ENCODE measurements at regions not wholly inside any gene's neighbourhood (a gene's known extent, or its start where the extent isn't known, plus 50 kb on each side); places are given as distances from the start of the nearest gene placed in this dataset.

DNA sequence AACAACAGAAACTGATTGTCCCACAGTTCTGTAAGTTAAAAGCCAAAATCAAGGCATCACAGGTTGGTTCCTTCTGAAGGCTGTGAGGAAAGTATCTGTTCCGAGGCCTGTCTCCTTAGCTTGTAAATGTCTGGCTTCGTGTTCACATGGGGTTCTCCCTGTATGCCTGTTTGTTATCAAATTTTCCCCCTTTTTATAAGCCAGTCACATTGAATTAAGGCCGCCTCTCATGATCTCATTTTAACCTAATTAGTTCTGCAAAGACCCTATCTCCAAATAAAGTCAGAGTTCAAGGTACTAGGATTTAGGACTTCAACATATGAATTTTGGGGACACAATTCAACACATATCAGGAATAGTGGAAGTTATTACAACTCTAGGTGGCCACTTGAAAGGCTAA lies 331.5 kb downstream of the PIK3R1 start:
- Histone ChIP-seq H3K27ac (ENCODE audit: low read depth in 2 of 2, low read length in 1 of 2) (peak overlapping the region in 1 of 2 experiments; percentile 47; a peak in 2 of 4 replicates), H3K4me2 (no peak overlapping the region), H2AFZ (ENCODE audit: low read depth) (no peak overlapping the region), H3K79me2 (ENCODE audit: insufficient read depth) (no peaks in the 10 kb centered on the region), H3K4me1 (ENCODE audit: control insufficient read depth in 1 of 2, insufficient read depth in 2 of 2, low read depth in 1 of 2, low read length in 1 of 2) (peaks cover 2 to 21% of the 10 kb centered on the region in 2 experiments), H3K9me3 (no peaks in the 10 kb centered on the region), H3K9me2 (no peaks in the 10 kb centered on the region), H3K9ac (no peak overlapping the region), H3K27me3 (ENCODE audit: insufficient read depth) (no peaks in the 10 kb centered on the region), H4K20me1 (ENCODE audit: insufficient read depth) (no peaks in the 10 kb centered on the region), H3K4me3 (ENCODE audit: low read depth in 2 of 2, low read length in 1 of 2) (no peak overlapping the region), H3K36me3 (replicated peaks in 1 of 2; ENCODE audit: control insufficient read depth in 1 of 2, insufficient read depth in 2 of 2, low read length in 1 of 2) (no peaks in the 10 kb centered on the region), H3F3A (replicated peaks; ENCODE audit: insufficient read depth) (peaks cover 13% of the 10 kb centered on the region)
- DNase-seq: no peak
- 82% methylated on average over 3 of the region's 3 CpGs for WGBS (ENCODE audit: low lambda C conversion rate)
- CTCF ChIA-PET: no interaction called here
- POLR2A ChIA-PET: no interaction called here
- TF ChIP-seq ZBTB33 (IDR thresholded peaks at IDR 0.05; ENCODE audit: borderline replicate concordance, low read depth) (no peak), NFIC (IDR thresholded peaks at IDR 0.05; ENCODE audit: borderline replicate concordance) (no peak), TAF1 (IDR thresholded peaks at IDR 0.05; ENCODE audit: borderline replicate concordance, low read depth, low read length) (no peak), RFX5 (IDR thresholded peaks at IDR 0.05; ENCODE audit: low read length) (no peak), GABPA (IDR thresholded peaks at IDR 0.05; ENCODE audit: low read depth) (no peak), FOXJ3 (CRISPR knock-in tag; IDR thresholded peaks at IDR 0.05) (no peak), EP300 (IDR thresholded peaks at IDR 0.05; ENCODE audit: borderline replicate concordance in 1 of 2, low read depth in 1 of 2, low read length in 1 of 2) (no peak), TEAD4 (IDR thresholded peaks at IDR 0.05; ENCODE audit: borderline replicate concordance, insufficient read depth) (no peak), RAD21 (IDR thresholded peaks at IDR 0.05; ENCODE audit: low read length) (no peak), GATA2 (CRISPR knock-in tag; IDR thresholded peaks at IDR 0.05) (no peak), FOXM1 (IDR thresholded peaks at IDR 0.05; ENCODE audit: low read depth) (no peak), TCF12 (IDR thresholded peaks at IDR 0.05) (no peak), SIN3A (IDR thresholded peaks at IDR 0.05; ENCODE audit: borderline replicate concordance, low read depth, low read length) (no peak), JUND (IDR thresholded peaks at IDR 0.05) (no peak), MXI1 (IDR thresholded peaks at IDR 0.05; ENCODE audit: low read depth, low read length) (no peak), YY1 (IDR thresholded peaks at IDR 0.05; ENCODE audit: low read depth) (no peak), MEF2A (IDR thresholded peaks at IDR 0.05; ENCODE audit: borderline replicate concordance, low read depth) (no peak)
- TF ChIP-seq, protein P1, sequence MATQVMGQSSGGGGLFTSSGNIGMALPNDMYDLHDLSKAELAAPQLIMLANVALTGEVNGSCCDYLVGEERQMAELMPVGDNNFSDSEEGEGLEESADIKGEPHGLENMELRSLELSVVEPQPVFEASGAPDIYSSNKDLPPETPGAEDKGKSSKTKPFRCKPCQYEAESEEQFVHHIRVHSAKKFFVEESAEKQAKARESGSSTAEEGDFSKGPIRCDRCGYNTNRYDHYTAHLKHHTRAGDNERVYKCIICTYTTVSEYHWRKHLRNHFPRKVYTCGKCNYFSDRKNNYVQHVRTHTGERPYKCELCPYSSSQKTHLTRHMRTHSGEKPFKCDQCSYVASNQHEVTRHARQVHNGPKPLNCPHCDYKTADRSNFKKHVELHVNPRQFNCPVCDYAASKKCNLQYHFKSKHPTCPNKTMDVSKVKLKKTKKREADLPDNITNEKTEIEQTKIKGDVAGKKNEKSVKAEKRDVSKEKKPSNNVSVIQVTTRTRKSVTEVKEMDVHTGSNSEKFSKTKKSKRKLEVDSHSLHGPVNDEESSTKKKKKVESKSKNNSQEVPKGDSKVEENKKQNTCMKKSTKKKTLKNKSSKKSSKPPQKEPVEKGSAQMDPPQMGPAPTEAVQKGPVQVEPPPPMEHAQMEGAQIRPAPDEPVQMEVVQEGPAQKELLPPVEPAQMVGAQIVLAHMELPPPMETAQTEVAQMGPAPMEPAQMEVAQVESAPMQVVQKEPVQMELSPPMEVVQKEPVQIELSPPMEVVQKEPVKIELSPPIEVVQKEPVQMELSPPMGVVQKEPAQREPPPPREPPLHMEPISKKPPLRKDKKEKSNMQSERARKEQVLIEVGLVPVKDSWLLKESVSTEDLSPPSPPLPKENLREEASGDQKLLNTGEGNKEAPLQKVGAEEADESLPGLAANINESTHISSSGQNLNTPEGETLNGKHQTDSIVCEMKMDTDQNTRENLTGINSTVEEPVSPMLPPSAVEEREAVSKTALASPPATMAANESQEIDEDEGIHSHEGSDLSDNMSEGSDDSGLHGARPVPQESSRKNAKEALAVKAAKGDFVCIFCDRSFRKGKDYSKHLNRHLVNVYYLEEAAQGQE (IDR thresholded peaks at IDR 0.05; ENCODE audit: low read depth, low read length): no peak
- TF ChIP-seq, protein P2, sequence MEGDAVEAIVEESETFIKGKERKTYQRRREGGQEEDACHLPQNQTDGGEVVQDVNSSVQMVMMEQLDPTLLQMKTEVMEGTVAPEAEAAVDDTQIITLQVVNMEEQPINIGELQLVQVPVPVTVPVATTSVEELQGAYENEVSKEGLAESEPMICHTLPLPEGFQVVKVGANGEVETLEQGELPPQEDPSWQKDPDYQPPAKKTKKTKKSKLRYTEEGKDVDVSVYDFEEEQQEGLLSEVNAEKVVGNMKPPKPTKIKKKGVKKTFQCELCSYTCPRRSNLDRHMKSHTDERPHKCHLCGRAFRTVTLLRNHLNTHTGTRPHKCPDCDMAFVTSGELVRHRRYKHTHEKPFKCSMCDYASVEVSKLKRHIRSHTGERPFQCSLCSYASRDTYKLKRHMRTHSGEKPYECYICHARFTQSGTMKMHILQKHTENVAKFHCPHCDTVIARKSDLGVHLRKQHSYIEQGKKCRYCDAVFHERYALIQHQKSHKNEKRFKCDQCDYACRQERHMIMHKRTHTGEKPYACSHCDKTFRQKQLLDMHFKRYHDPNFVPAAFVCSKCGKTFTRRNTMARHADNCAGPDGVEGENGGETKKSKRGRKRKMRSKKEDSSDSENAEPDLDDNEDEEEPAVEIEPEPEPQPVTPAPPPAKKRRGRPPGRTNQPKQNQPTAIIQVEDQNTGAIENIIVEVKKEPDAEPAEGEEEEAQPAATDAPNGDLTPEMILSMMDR (IDR thresholded peaks at IDR 0.05): no peak
- TF ChIP-seq, protein P3, sequence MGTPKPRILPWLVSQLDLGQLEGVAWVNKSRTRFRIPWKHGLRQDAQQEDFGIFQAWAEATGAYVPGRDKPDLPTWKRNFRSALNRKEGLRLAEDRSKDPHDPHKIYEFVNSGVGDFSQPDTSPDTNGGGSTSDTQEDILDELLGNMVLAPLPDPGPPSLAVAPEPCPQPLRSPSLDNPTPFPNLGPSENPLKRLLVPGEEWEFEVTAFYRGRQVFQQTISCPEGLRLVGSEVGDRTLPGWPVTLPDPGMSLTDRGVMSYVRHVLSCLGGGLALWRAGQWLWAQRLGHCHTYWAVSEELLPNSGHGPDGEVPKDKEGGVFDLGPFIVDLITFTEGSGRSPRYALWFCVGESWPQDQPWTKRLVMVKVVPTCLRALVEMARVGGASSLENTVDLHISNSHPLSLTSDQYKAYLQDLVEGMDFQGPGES (IDR thresholded peaks at IDR 0.05; ENCODE audit: low read depth, low read length): no peak
